WTC11 (cell line): ENCODE measurements at regions not wholly inside any gene's neighbourhood (a gene's known extent, or its start where the extent isn't known, plus 50 kb on each side); places are given as distances from the start of the nearest gene placed in this dataset.

Experiments
- ATAC-seq: fragments of 200-7000 bp; cut with Tn5 transposase; 2 replicates; pipeline ENCODE4 v1.10.0; 2021; ENCODE audit warnings: mild to moderate bottlenecking, moderate library complexity
- CTCF ChIA-PET: fragments of 300-600 bp; sonication (Branson Sonifier 250); formaldehyde crosslinking; loops from one replicate; lab custom pipeline; 2021; ENCODE audit warnings: antibody characterized with exemption; lab: Charles Lee
- POLR2A ChIA-PET: fragments of 350-600 bp; sonication (Branson Sonifier 250); formaldehyde crosslinking; loops from one replicate; lab custom pipeline; 2021; ENCODE audit warnings: antibody characterized with exemption; lab: Charles Lee
- DNase-seq: peaks from one replicate; pipeline ENCODE4 v3.0.0; 2021; ENCODE audit warnings: low spot score
- H3K27ac Mint-ChIP-seq: 2 replicates; pipeline ENCODE4 v1.8.0; 2021; ENCODE audit warnings: mixed read lengths
- H3K27me3 Mint-ChIP-seq: 2 replicates; pipeline ENCODE4 v1.8.0; 2021; ENCODE audit warnings: low read depth, mild to moderate bottlenecking, moderate library complexity, mixed read lengths
- H3K36me3 Mint-ChIP-seq: 2 replicates; pipeline ENCODE4 v1.8.0; 2021; ENCODE audit warnings: mixed read lengths
- H3K4me1 Mint-ChIP-seq: 2 replicates; pipeline ENCODE4 v1.8.0; 2022; ENCODE audit warnings: mixed read lengths
- H3K4me3 Mint-ChIP-seq: 2 replicates; pipeline ENCODE4 v1.8.0; 2021; ENCODE audit warnings: mild to moderate bottlenecking, moderate library complexity, mixed read lengths
- H3K9me3 Mint-ChIP-seq: 2 replicates; pipeline ENCODE4 v1.8.0; 2021; ENCODE audit warnings: mixed read lengths
- ATF6 ChIP-seq: sonication (generic); formaldehyde crosslinking; IDR thresholded peaks from 2 replicates; pipeline ENCODE4 v1.8.1; 2023; ENCODE audit warnings: mild to moderate bottlenecking, missing genetic modification reagents
- FOXP1 ChIP-seq: sonication (generic); formaldehyde crosslinking; IDR thresholded peaks from 2 replicates; pipeline ENCODE4 v1.8.0; 2022; ENCODE audit warnings: missing genetic modification reagents, mild to moderate bottlenecking, moderate library complexity, borderline replicate concordance
- HMGXB4 ChIP-seq: sonication (generic); formaldehyde crosslinking; IDR thresholded peaks from 2 replicates; pipeline ENCODE4 v1.8.1; 2023; ENCODE audit warnings: mild to moderate bottlenecking, moderate library complexity, missing genetic modification reagents
- MLX ChIP-seq: sonication (generic); formaldehyde crosslinking; IDR thresholded peaks from 2 replicates; pipeline ENCODE4 v1.8.1; 2023; ENCODE audit warnings: mild to moderate bottlenecking, missing genetic modification reagents, moderate library complexity
- NR3C1 ChIP-seq: sonication (generic); formaldehyde crosslinking; conservative IDR thresholded peaks from 2 replicates; pipeline ENCODE4 v1.8.1; 2023; ENCODE audit warnings: low read depth, mild to moderate bottlenecking, missing genetic modification reagents
- PRRX2 ChIP-seq: fragments of 250-450 bp; sonication (Bioruptor Pico); IDR thresholded peaks from 2 replicates; pipeline ENCODE4 v1.8.0; 2021; ENCODE audit warnings: mild to moderate bottlenecking
- USF1 ChIP-seq: sonication (generic); formaldehyde crosslinking; IDR thresholded peaks from 2 replicates; pipeline ENCODE4 v1.8.0; 2022; ENCODE audit warnings: mild to moderate bottlenecking, missing genetic modification reagents
- ZNF281 ChIP-seq: sonication (generic); formaldehyde crosslinking; IDR thresholded peaks from 2 replicates; pipeline ENCODE4 v1.8.0; 2023; ENCODE audit warnings: mild to moderate bottlenecking, missing genetic modification reagents
- ZNF423 ChIP-seq: fragments of 250-450 bp; sonication (Bioruptor Pico); IDR thresholded peaks from 2 replicates; pipeline ENCODE4 v2.1.2; 2022; ENCODE audit warnings: mild to moderate bottlenecking, moderate library complexity
- TF ChIP-seq, protein P1 (sequence below): sonication (generic); formaldehyde crosslinking; IDR thresholded peaks from 2 replicates; pipeline ENCODE4 v1.8.0; 2023; ENCODE audit warnings: missing genetic modification reagents

GRCh38 chr22:48679656-48680555 lies 1147.8 kb downstream of the BRD1 start (continued):
- no peak for TF ChIP-seq ZNF281 (CRISPR knock-in tag)

GRCh38 chr22:48678171-48679135 lies 1149.2 kb downstream of the BRD1 start:
- no peaks in the 10 kb centered on the region; the same call in 1 of the 2 replicates for H3K27me3 Mint-ChIP-seq
- TF ChIP-seq ATF6 (no peak), MLX (CRISPR knock-in tag) (no peak), NR3C1 (CRISPR knock-in tag) (no peak), HMGXB4 (CRISPR knock-in tag) (no peak), PRRX2 (no peak), FOXP1 (CRISPR knock-in tag) (no peak), ZNF423 (CRISPR knock-in tag) (no peak), USF1 (CRISPR knock-in tag) (no peak)
- TF ChIP-seq, protein P1, sequence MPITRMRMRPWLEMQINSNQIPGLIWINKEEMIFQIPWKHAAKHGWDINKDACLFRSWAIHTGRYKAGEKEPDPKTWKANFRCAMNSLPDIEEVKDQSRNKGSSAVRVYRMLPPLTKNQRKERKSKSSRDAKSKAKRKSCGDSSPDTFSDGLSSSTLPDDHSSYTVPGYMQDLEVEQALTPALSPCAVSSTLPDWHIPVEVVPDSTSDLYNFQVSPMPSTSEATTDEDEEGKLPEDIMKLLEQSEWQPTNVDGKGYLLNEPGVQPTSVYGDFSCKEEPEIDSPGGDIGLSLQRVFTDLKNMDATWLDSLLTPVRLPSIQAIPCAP (CRISPR knock-in tag), result no peak
- peaks cover under 1% of the 10 kb centered on the region; the same call in 1 of the 2 replicates for H3K36me3 Mint-ChIP-seq
- H3K27ac Mint-ChIP-seq, result no peak overlapping the region
- ATAC-seq, result no peak
- peaks cover 12% of the 10 kb centered on the region; the same call in 1 of the 2 replicates for H3K4me1 Mint-ChIP-seq
- no peak for DNase-seq
- no peaks in the 10 kb centered on the region for H3K9me3 Mint-ChIP-seq
- ChIA-PET CTCF (no interaction called here), POLR2A (interaction anchor here (0.7 kb wide), 1 partner anchor 494 kb away, joined by 3 read pairs; no protein-coding TSS in a partner anchor)
- no peak overlapping the region for H3K4me3 Mint-ChIP-seq
